ENCODE measurements at regions not wholly inside any gene's neighbourhood (a gene's known extent, or its start where the extent isn't known, plus 50 kb on each side); places are given as distances from the start of the nearest gene placed in this dataset.

GRCh38 chr14:100472094-100472455 lies 115.1 kb downstream of the BEGAIN start:
- no peak overlapping the region for H3K27ac Mint-ChIP-seq
- DNase-seq = no peak
- H3K4me1 Mint-ChIP-seq = peaks cover 11% of the 10 kb centered on the region
- H3K27me3 Mint-ChIP-seq = no peaks in the 10 kb centered on the region
- no peak overlapping the region for H3K4me3 Mint-ChIP-seq
- CTCF ChIA-PET = interaction anchor here (1.5 kb wide), 1 partner anchor 17 kb away, joined by 4 read pairs; no protein-coding TSS in a partner anchor
- H3K9me3 Mint-ChIP-seq = no peaks in the 10 kb centered on the region
- H3K36me3 Mint-ChIP-seq (ENCODE audit: low read depth) = no peaks in the 10 kb centered on the region
- POLR2A ChIA-PET = no interaction called here

GRCh38 chr14:100472491-100472890 lies 114.7 kb downstream of the BEGAIN start:
- no peak for DNase-seq
- POLR2A ChIA-PET = no interaction called here
- CTCF ChIA-PET = interaction anchor here (1.5 kb wide), 1 partner anchor 17 kb away, joined by 4 read pairs; no protein-coding TSS in a partner anchor
- H3K27me3 Mint-ChIP-seq = no peaks in the 10 kb centered on the region
- H3K36me3 Mint-ChIP-seq (ENCODE audit: low read depth) = no peaks in the 10 kb centered on the region
- H3K27ac Mint-ChIP-seq = no peak overlapping the region
- no peaks in the 10 kb centered on the region for H3K9me3 Mint-ChIP-seq
- H3K4me3 Mint-ChIP-seq = no peak overlapping the region
- H3K4me1 Mint-ChIP-seq = peaks cover 11% of the 10 kb centered on the region

GRCh38 chr14:100473249-100473648 lies 114.0 kb downstream of the BEGAIN start:
- Mint-ChIP-seq H3K27me3 (no peaks in the 10 kb centered on the region), H3K27ac (no peak overlapping the region), H3K9me3 (no peaks in the 10 kb centered on the region), H3K36me3 (ENCODE audit: low read depth) (no peaks in the 10 kb centered on the region), H3K4me3 (no peak overlapping the region), H3K4me1 (peaks cover 11% of the 10 kb centered on the region)
- ChIA-PET POLR2A (no interaction called here), CTCF (interaction anchor here (1.5 kb wide), 1 partner anchor 16 kb away, joined by 4 read pairs; no protein-coding TSS in a partner anchor)
- no peak for DNase-seq

- Mint-ChIP-seq H3K4me3 (no peak overlapping the region), H3K4me1 (peaks cover 11% of the 10 kb centered on the region), H3K36me3 (ENCODE audit: low read depth) (no peaks in the 10 kb centered on the region), H3K27ac (no peak overlapping the region), H3K27me3 (no peaks in the 10 kb centered on the region), H3K9me3 (no peaks in the 10 kb centered on the region)
- no peak for DNase-seq
- POLR2A ChIA-PET = no interaction called here
- CTCF ChIA-PET = no interaction called here
These were observed 113.0 kb downstream of the BEGAIN start for GRCh38 chr14:100474196-100474595.

GRCh38 chr14:100475268-100475667 lies 111.9 kb downstream of the BEGAIN start:
- POLR2A ChIA-PET = no interaction called here

GRCh38 chr14:100476012-100476822 lies 111.0 kb downstream of the BEGAIN start:
- Mint-ChIP-seq H3K27me3 (no peaks in the 10 kb centered on the region), H3K27ac (no peak overlapping the region), H3K4me3 (no peak overlapping the region), H3K9me3 (no peaks in the 10 kb centered on the region), H3K36me3 (ENCODE audit: low read depth) (no peaks in the 10 kb centered on the region), H3K4me1 (no peaks in the 10 kb centered on the region)
- no peak for DNase-seq
- ChIA-PET POLR2A (no interaction called here), CTCF (interaction anchor here (0.6 to 1.8 kb wide), 2 partner anchors 31 to 170 kb away, joined by 4 to 5 read pairs; no protein-coding TSS in a partner anchor)

More at GRCh38 chr14:100475268-100475667, 111.9 kb downstream of the BEGAIN start:
- no peak overlapping the region for H3K27ac Mint-ChIP-seq
- no peaks in the 10 kb centered on the region for H3K36me3 Mint-ChIP-seq (ENCODE audit: low read depth)
- peaks cover 4% of the 10 kb centered on the region for H3K4me1 Mint-ChIP-seq
- H3K9me3 Mint-ChIP-seq = no peaks in the 10 kb centered on the region
- no peak for DNase-seq
- CTCF ChIA-PET = no interaction called here
- H3K4me3 Mint-ChIP-seq = no peak overlapping the region
- no peaks in the 10 kb centered on the region for H3K27me3 Mint-ChIP-seq

GRCh38 chr14:100484531-100485267 lies 102.5 kb downstream of the BEGAIN start:
- H3K27me3 Mint-ChIP-seq = no peaks in the 10 kb centered on the region
- no peaks in the 10 kb centered on the region for H3K36me3 Mint-ChIP-seq (ENCODE audit: low read depth)
- no peak overlapping the region for H3K4me3 Mint-ChIP-seq
- H3K27ac Mint-ChIP-seq = no peak overlapping the region
- DNase-seq = no peak
- ChIA-PET POLR2A (no interaction called here), CTCF (no interaction called here)
- H3K4me1 Mint-ChIP-seq = peaks cover 34% of the 10 kb centered on the region
- no peaks in the 10 kb centered on the region for H3K9me3 Mint-ChIP-seq

- Mint-ChIP-seq H3K4me1 (peaks cover 34% of the 10 kb centered on the region), H3K27ac (no peak overlapping the region), H3K9me3 (no peaks in the 10 kb centered on the region), H3K36me3 (ENCODE audit: low read depth) (no peaks in the 10 kb centered on the region), H3K27me3 (no peaks in the 10 kb centered on the region), H3K4me3 (no peak overlapping the region)
- ChIA-PET POLR2A (interaction anchor here (0.5 kb wide), 1 partner anchor 91 kb away, joined by 3 read pairs; no protein-coding TSS in a partner anchor), CTCF (no interaction called here)
- peak; percentile 82 for DNase-seq
These were observed 101.0 kb downstream of the BEGAIN start for GRCh38 chr14:100486025-100486828.
